H9 (cell line): ENCODE measurements at regions not wholly inside any gene's neighbourhood (a gene's known extent, or its start where the extent isn't known, plus 50 kb on each side); places are given as distances from the start of the nearest gene placed in this dataset.
A peak's percentile ranks its signal among the peaks of the same experiment; 100 is the strongest.

Source experiments
- DNase-seq: peaks from one replicate; pipeline ENCODE4 v3.0.0-alpha.2; 2017
- H2AFZ ChIP-seq: one replicate; pipeline ENCODE4 v1.6.1; 2013; ENCODE audit warnings: mild to moderate bottlenecking, low read length, control low read depth, moderate library complexity
- H2AK5ac ChIP-seq: 2 replicates; pipeline ENCODE4 v1.6.1; 2013; ENCODE audit warnings: low read length, control low read depth, mixed read lengths; ENCODE audit not compliant: insufficient read length
- H2BK120ac ChIP-seq: one replicate; pipeline ENCODE4 v1.6.1; 2013; ENCODE audit warnings: low read depth, mild to moderate bottlenecking, low read length, control low read depth, inconsistent platforms; ENCODE audit not compliant: poor library complexity, severe bottlenecking
- H2BK12ac ChIP-seq: 2 replicates; pipeline ENCODE4 v1.6.1; 2013; ENCODE audit warnings: low read length, control low read depth, mixed read lengths, low read depth; ENCODE audit not compliant: insufficient read length
- H2BK15ac ChIP-seq: 2 replicates; pipeline ENCODE4 v1.6.1; 2013; ENCODE audit warnings: low read depth, low read length, control low read depth
- H2BK20ac ChIP-seq: one replicate; pipeline ENCODE4 v1.6.1; 2013; ENCODE audit warnings: low read depth, mild to moderate bottlenecking, low read length, control low read depth, inconsistent platforms; ENCODE audit not compliant: poor library complexity, severe bottlenecking
- H2BK5ac ChIP-seq: 2 replicates; pipeline ENCODE4 v1.6.1; 2013; ENCODE audit warnings: low read length, control low read depth, mixed read lengths; ENCODE audit not compliant: insufficient read length
- H3K14ac ChIP-seq: 2 replicates; pipeline ENCODE4 v1.6.1; 2013; ENCODE audit warnings: low read length, control low read depth; ENCODE audit not compliant: insufficient read depth
- H3K18ac ChIP-seq: 2 replicates; pipeline ENCODE4 v1.6.1; 2013; ENCODE audit warnings: low read depth, mild to moderate bottlenecking, mixed read lengths, low read length, control low read depth; ENCODE audit not compliant: insufficient read length
- H3K23ac ChIP-seq: 2 replicates; pipeline ENCODE4 v1.6.1; 2013; ENCODE audit warnings: low read length, control low read depth, mixed read lengths, low read depth; ENCODE audit not compliant: insufficient read length
- H3K23me2 ChIP-seq: 2 replicates; pipeline ENCODE4 v1.6.1; 2013; ENCODE audit warnings: low read depth, mild to moderate bottlenecking, mixed read lengths, low read length, control low read depth; ENCODE audit not compliant: insufficient read length, poor library complexity, severe bottlenecking
- H3K27ac ChIP-seq: 2 replicates; pipeline ENCODE4 v1.5.1; 2013; ENCODE audit warnings: low read length, control low read depth, mixed read lengths, low read depth; ENCODE audit not compliant: insufficient read length
- H3K27me3 ChIP-seq: 2 replicates; pipeline ENCODE4 v1.6.1; 2013; ENCODE audit warnings: low read length, control low read depth, inconsistent platforms; ENCODE audit not compliant: insufficient read depth
- H3K4ac ChIP-seq: 2 replicates; pipeline ENCODE4 v1.6.1; 2013; ENCODE audit warnings: low read depth, mild to moderate bottlenecking, control low read depth, inconsistent platforms, low read length, moderate library complexity
- H3K4me1 ChIP-seq: 2 replicates; pipeline ENCODE4 v1.6.1; 2013; ENCODE audit warnings: low read length, control low read depth, inconsistent platforms; ENCODE audit not compliant: insufficient read depth
- H3K4me2 ChIP-seq: 2 replicates; pipeline ENCODE4 v1.6.1; 2013; ENCODE audit warnings: low read length, control low read depth, mixed read lengths; ENCODE audit not compliant: insufficient read length, insufficient read depth
- H3K56ac ChIP-seq: 2 replicates; pipeline ENCODE4 v1.6.1; 2013; ENCODE audit warnings: low read depth, mild to moderate bottlenecking, mixed read lengths, low read length, control low read depth; ENCODE audit not compliant: insufficient read length
- H3K79me1 ChIP-seq: 2 replicates; pipeline ENCODE4 v1.6.1; 2013; ENCODE audit warnings: low read depth, mild to moderate bottlenecking, moderate library complexity, low read length, control low read depth, inconsistent platforms; ENCODE audit not compliant: insufficient read depth, poor library complexity, severe bottlenecking
- H3K79me2 ChIP-seq: 2 replicates; pipeline ENCODE4 v1.6.1; 2013; ENCODE audit warnings: low read length, control low read depth, inconsistent platforms; ENCODE audit not compliant: insufficient read depth
- H3K9ac ChIP-seq: 2 replicates; pipeline ENCODE4 v1.6.1; 2013; ENCODE audit warnings: low read length, control low read depth, mixed read lengths; ENCODE audit not compliant: insufficient read length; ENCODE audit errors: extremely low read depth
- H3K9me3 ChIP-seq: one replicate; pipeline ENCODE4 v1.6.1; 2013; ENCODE audit warnings: low read depth, low read length, inconsistent platforms; ENCODE audit not compliant: control insufficient read depth
- H3T11ph ChIP-seq: one replicate; pipeline ENCODE4 v1.6.1; 2013; ENCODE audit warnings: mild to moderate bottlenecking, low read length, control low read depth, inconsistent platforms
- H4K20me1 ChIP-seq: one replicate; pipeline ENCODE4 v1.6.1; 2013; ENCODE audit not compliant: control insufficient read depth, insufficient read length, insufficient read depth
- H4K5ac ChIP-seq: 2 replicates; pipeline ENCODE4 v1.6.1; 2013; ENCODE audit warnings: low read depth, mild to moderate bottlenecking, mixed read lengths, low read length, control low read depth; ENCODE audit not compliant: insufficient read length
- H4K8ac ChIP-seq: replicated peaks from 2 replicates; pipeline ENCODE4 v1.6.1; 2013; ENCODE audit warnings: low read length, control low read depth, mixed read lengths, low read depth; ENCODE audit not compliant: insufficient read length
- H4K91ac ChIP-seq: 2 replicates; pipeline ENCODE4 v1.6.1; 2013; ENCODE audit warnings: low read depth, mild to moderate bottlenecking, moderate library complexity, mixed read lengths, low read length, control low read depth; ENCODE audit not compliant: insufficient read length
- H3K27ac Mint-ChIP-seq, 3 experiments: 2 replicates in 2 of 3; 3 replicates in 1 of 3; pipeline ENCODE4 v1.8.0; 2020 to 2021; ENCODE audit warnings: mixed read lengths in 3 of 3, mild to moderate bottlenecking in 1 of 3, moderate library complexity in 1 of 3
- H3K27me3 Mint-ChIP-seq: 2 replicates; pipeline ENCODE4 v1.8.0; 2021; ENCODE audit warnings: low read depth, mild to moderate bottlenecking, moderate library complexity, mixed read lengths
- H3K36me3 Mint-ChIP-seq, 3 experiments: 2 replicates in 2 of 3; 3 replicates in 1 of 3; pipeline ENCODE4 v1.8.0; 2020 to 2021; ENCODE audit warnings: low read depth in 3 of 3, mixed read lengths in 3 of 3; ENCODE audit not compliant: insufficient read depth in 1 of 3
- H3K4me1 Mint-ChIP-seq, 2 experiments: 2 replicates each; pipeline ENCODE4 v1.8.0; 2020; ENCODE audit warnings: mixed read lengths in 2 of 2
- H3K4me3 Mint-ChIP-seq, 2 experiments: 2 replicates in 1 of 2; 3 replicates in 1 of 2; pipeline ENCODE4 v1.8.0; 2020 to 2021; ENCODE audit warnings: mild to moderate bottlenecking in 2 of 2, mixed read lengths in 2 of 2, moderate library complexity in 1 of 2
- H3K9me3 Mint-ChIP-seq, 2 experiments: 2 replicates in 1 of 2; 3 replicates in 1 of 2; pipeline ENCODE4 v1.8.0; 2020; ENCODE audit warnings: mild to moderate bottlenecking in 2 of 2, mixed read lengths in 2 of 2, moderate library complexity in 1 of 2
- CTCF ChIP-seq: fragments of 200-600 bp; sonication (generic); conservative IDR thresholded peaks from 3 replicates; pipeline ENCODE4 v1.8.0; 2021; ENCODE audit warnings: antibody characterized with exemption, mild to moderate bottlenecking
- WGBS: extraction: QIAGEN DNeasy Blood & Tissue Kit; methylation state at CpG from one replicate; pipeline ENCODE4 v1.1.7; 2013; ENCODE audit warnings: missing lambda C conversion rate, low lambda C conversion rate, mixed read lengths; ENCODE audit not compliant: insufficient read length; ENCODE audit errors: extremely low coverage; 5-methylcytosine and 5-hydroxymethylcytosine counted together

GRCh38 chrX:13200398-13200797 lies 119.5 kb downstream of the ATXN3L start:
- Mint-ChIP-seq H3K27ac (peak overlapping the region; percentile 95 to 99 (median 98)), H3K36me3 (peaks cover 2 to 9% (median 6%) of the 10 kb centered on the region in 3 experiments; a peak in 6 of 7 replicates), H3K9me3 (peaks cover 65 to 69% of the 10 kb centered on the region in 2 experiments), H3K4me1 (peaks cover 52 to 56% of the 10 kb centered on the region in 2 experiments), H3K4me3 (no peak overlapping the region), H3K27me3 (peaks cover 3% of the 10 kb centered on the region; the same call in 1 of the 2 replicates)
- H3K18ac ChIP-seq: no peak overlapping the region
- no peak overlapping the region for H4K91ac ChIP-seq
- no peaks in the 10 kb centered on the region for H3K23me2 ChIP-seq
- H4K8ac ChIP-seq: no peak overlapping the region
- H3K4ac ChIP-seq: no peak overlapping the region
- no peak overlapping the region for H4K5ac ChIP-seq
- H2BK120ac ChIP-seq: no peak overlapping the region
- peak overlapping the region; percentile 58 for H2BK5ac ChIP-seq
- no CpG with 5 or more reads among the region's 2 CpGs for WGBS
- no peak overlapping the region for H3K9ac ChIP-seq
- no peak overlapping the region for H2BK15ac ChIP-seq
- no peaks in the 10 kb centered on the region for H4K20me1 ChIP-seq
- H2BK20ac ChIP-seq: no peak overlapping the region
- no peaks in the 10 kb centered on the region for H3K27me3 ChIP-seq
- H3K14ac ChIP-seq: no peak overlapping the region
- peak overlapping the region; percentile 37 for H3T11ph ChIP-seq
- no peaks in the 10 kb centered on the region for H3K79me1 ChIP-seq
- H3K27ac ChIP-seq: peak overlapping the region; percentile 98
- TF ChIP-seq CTCF: no peak
- H3K4me2 ChIP-seq: no peak overlapping the region
- H3K56ac ChIP-seq: no peak overlapping the region
- no peaks in the 10 kb centered on the region for H3K9me3 ChIP-seq
- H2AK5ac ChIP-seq: no peak overlapping the region
- H2AFZ ChIP-seq: no peak overlapping the region
- no peak overlapping the region for H3K23ac ChIP-seq
- H3K79me2 ChIP-seq: no peaks in the 10 kb centered on the region
- H2BK12ac ChIP-seq: no peak overlapping the region
- H3K4me1 ChIP-seq: peaks cover 14% of the 10 kb centered on the region
- no peak for DNase-seq
